CD14-positive monocyte (primary cell): ENCODE measurements at regions not wholly inside any gene's neighbourhood (a gene's known extent, or its start where the extent isn't known, plus 50 kb on each side); places are given as distances from the start of the nearest gene placed in this dataset.

Experiments
- DNase-seq, 3 donors: peaks; one replicate each; pipeline ENCODE4 v3.0.0-alpha.2; 2011 to 2022
- H2AFZ ChIP-seq: 2 replicates; pipeline ENCODE4 v1.6.0; 2012; ENCODE audit warnings: mild to moderate bottlenecking, low read depth, low read length, inconsistent platforms; ENCODE audit not compliant: insufficient read depth, poor library complexity, severe bottlenecking
- H3K27ac ChIP-seq, 2 donors: 1 replicate in 1 of 2; 2 replicates in 1 of 2; pipeline ENCODE4 v1.5.1; 2012 to 2013; ENCODE audit warnings: low read length in 2 of 2, control low read depth in 1 of 2, inconsistent platforms in 1 of 2, low read depth in 1 of 2, mild to moderate bottlenecking in 1 of 2
- H3K27me3 ChIP-seq, 2 donors: one replicate each; pipeline versions ENCODE4 v1.6.0 to v1.6.1; 2011 to 2013; ENCODE audit warnings: low read length in 2 of 2; ENCODE audit not compliant: control insufficient read depth in 2 of 2, insufficient read depth in 2 of 2
- H3K36me3 ChIP-seq, 2 donors: replicated peaks in 1 of 2; 1 replicate in 1 of 2; 2 replicates in 1 of 2; pipeline versions ENCODE4 v1.5.1 to v1.6.1; 2012 to 2013; ENCODE audit warnings: low read length in 2 of 2, control low read depth in 1 of 2, inconsistent platforms in 1 of 2, mild to moderate bottlenecking in 1 of 2; ENCODE audit not compliant: insufficient read depth in 2 of 2, control insufficient read depth in 1 of 2
- H3K4me1 ChIP-seq, 2 donors: 1 replicate in 1 of 2; 2 replicates in 1 of 2; pipeline versions ENCODE4 v1.5.1 to v1.6.1; 2012 to 2013; ENCODE audit warnings: low read length in 2 of 2, control low read depth in 1 of 2, inconsistent platforms in 1 of 2, mild to moderate bottlenecking in 1 of 2, moderate library complexity in 1 of 2; ENCODE audit not compliant: insufficient read depth in 2 of 2, control insufficient read depth in 1 of 2
- H3K4me2 ChIP-seq: replicated peaks from 2 replicates; pipeline ENCODE3; 2012; ENCODE audit warnings: low read length, moderate library complexity, mild to moderate bottlenecking; ENCODE audit not compliant: poor library complexity, severe bottlenecking; ENCODE audit errors: extremely low read depth
- H3K4me3 ChIP-seq, 3 experiments: fragments of 200-600 bp in 1 of 3; sonication (generic) in 1 of 3; replicated peaks in 1 of 3; 1 replicate in 2 of 3; 2 replicates in 1 of 3; pipeline ENCODE4 v1.5.1; 2011 to 2013; ENCODE audit warnings: low read length in 3 of 3, mild to moderate bottlenecking in 3 of 3, control low read depth in 2 of 3, low read depth in 2 of 3, inconsistent platforms in 1 of 3, moderate library complexity in 1 of 3
- H3K79me2 ChIP-seq: 2 replicates; pipeline ENCODE4 v1.6.0; 2012; ENCODE audit warnings: mild to moderate bottlenecking, control low read depth, inconsistent platforms, low read length, moderate library complexity; ENCODE audit not compliant: insufficient read depth
- H3K9ac ChIP-seq: 2 replicates; pipeline ENCODE4 v1.6.0; 2017; ENCODE audit warnings: low read length, mild to moderate bottlenecking; ENCODE audit not compliant: insufficient read depth, poor library complexity, severe bottlenecking
- H3K9me3 ChIP-seq, 2 donors: replicated peaks in 1 of 2; 1 replicate in 1 of 2; 2 replicates in 1 of 2; pipeline versions ENCODE4 v1.5.1 to v1.6.1; 2012 to 2013; ENCODE audit warnings: low read length in 2 of 2, control low read depth in 1 of 2; ENCODE audit not compliant: control insufficient read depth in 1 of 2, insufficient read depth in 1 of 2
- H4K20me1 ChIP-seq: 2 replicates; pipeline ENCODE4 v1.6.0; 2012; ENCODE audit warnings: mild to moderate bottlenecking, low read length, control low read depth, moderate library complexity; ENCODE audit not compliant: insufficient read depth
- H3K27ac Mint-ChIP-seq, 7 donors: one replicate each; pipeline ENCODE4 v1.8.0; 2020; ENCODE audit warnings: mild to moderate bottlenecking in 7 of 7, mixed read lengths in 7 of 7, moderate library complexity in 6 of 7, inconsistent platforms in 2 of 7
- H3K27me3 Mint-ChIP-seq, 3 donors: one replicate each; pipeline ENCODE4 v1.8.0; 2021 to 2022; ENCODE audit warnings: low read depth in 3 of 3, mild to moderate bottlenecking in 3 of 3, mixed read lengths in 3 of 3, moderate library complexity in 3 of 3, inconsistent platforms in 1 of 3
- H3K36me3 Mint-ChIP-seq, 2 donors: one replicate each; pipeline ENCODE4 v1.8.0; 2020; ENCODE audit warnings: mixed read lengths in 2 of 2, inconsistent platforms in 1 of 2, mild to moderate bottlenecking in 1 of 2
- H3K4me1 Mint-ChIP-seq: one replicate; pipeline ENCODE4 v1.8.0; 2020; ENCODE audit warnings: mild to moderate bottlenecking, mixed read lengths
- H3K4me3 Mint-ChIP-seq, 2 donors: one replicate each; pipeline ENCODE4 v1.8.0; 2020; ENCODE audit warnings: mild to moderate bottlenecking in 2 of 2, mixed read lengths in 2 of 2, moderate library complexity in 1 of 2
- H3K9me3 Mint-ChIP-seq, 7 donors: one replicate each; pipeline ENCODE4 v1.8.0; 2020 to 2022; ENCODE audit warnings: mixed read lengths in 7 of 7, mild to moderate bottlenecking in 6 of 7, moderate library complexity in 6 of 7, inconsistent platforms in 2 of 7
- CTCF ChIP-seq: fragments of 200-600 bp; IDR thresholded peaks from one replicate; pipeline ENCODE4 v1.8.0; 2022; ENCODE audit warnings: antibody characterized with exemption, mild to moderate bottlenecking
- WGBS: methylation state at CpG from one replicate; pipeline ENCODE4 v1.1.5; 2013; ENCODE audit warnings: missing lambda C conversion rate; ENCODE audit not compliant: insufficient coverage; 5-methylcytosine and 5-hydroxymethylcytosine counted together
- intact Hi-C, 2 donors: fragments of 100-400 bp; cut with micrococcal nuclease; formaldehyde crosslinking; loops; one replicate each; pipeline versions ENCODE4 v1.15.0 to v1.15.1; 2023

GRCh38 chr14:44165286-44165685, 341.8 kb downstream of the FSCB start:
- H3K4me2 ChIP-seq, result no peak overlapping the region
- H3K27ac ChIP-seq, result no peak overlapping the region
- no peak for DNase-seq
- intact Hi-C loops, result no loop called here
- no peak overlapping the region for H2AFZ ChIP-seq
- H3K9ac ChIP-seq, result no peak overlapping the region
- H3K4me1 ChIP-seq, result no peaks in the 10 kb centered on the region
- no peak for TF ChIP-seq CTCF
- no peaks in the 10 kb centered on the region for H3K79me2 ChIP-seq
- H4K20me1 ChIP-seq, result no peaks in the 10 kb centered on the region
- H3K4me3 Mint-ChIP-seq, result no peak overlapping the region
- no peaks in the 10 kb centered on the region for H3K36me3 Mint-ChIP-seq
- no peaks in the 10 kb centered on the region for H3K36me3 ChIP-seq
- H3K4me1 Mint-ChIP-seq, result no peaks in the 10 kb centered on the region
- H3K4me3 ChIP-seq, result no peak overlapping the region
- WGBS, result no CpG with 5 or more reads among the region's 1 CpG
- no peaks in the 10 kb centered on the region for H3K27me3 ChIP-seq
- no peak overlapping the region for H3K27ac Mint-ChIP-seq
- H3K27me3 Mint-ChIP-seq, result no peaks in the 10 kb centered on the region
- H3K9me3 ChIP-seq, result peaks cover 0 to 4% of the 10 kb centered on the region in 2 donors
- peaks cover 0 to 6% (median 0%) of the 10 kb centered on the region in 7 donors for H3K9me3 Mint-ChIP-seq

- intact Hi-C loops, result no loop called here
- H3K4me3 Mint-ChIP-seq, result no peak overlapping the region
- Histone ChIP-seq H3K27me3 (no peaks in the 10 kb centered on the region), H3K36me3 (no peaks in the 10 kb centered on the region), H3K4me3 (no peak overlapping the region), H3K4me2 (no peak overlapping the region), H4K20me1 (no peaks in the 10 kb centered on the region), H2AFZ (no peak overlapping the region), H3K79me2 (no peaks in the 10 kb centered on the region), H3K27ac (no peak overlapping the region), H3K9me3 (peaks cover 0 to 4% of the 10 kb centered on the region in 2 donors), H3K4me1 (no peaks in the 10 kb centered on the region), H3K9ac (no peak overlapping the region)
- H3K36me3 Mint-ChIP-seq, result no peaks in the 10 kb centered on the region
- no CpG with 5 or more reads among the region's 2 CpGs for WGBS
- H3K9me3 Mint-ChIP-seq, result peaks cover 0 to 4% (median 0%) of the 10 kb centered on the region in 7 donors
- no peak for TF ChIP-seq CTCF
- no peaks in the 10 kb centered on the region for H3K4me1 Mint-ChIP-seq
- DNase-seq, result no peak
- H3K27ac Mint-ChIP-seq, result no peak overlapping the region
- H3K27me3 Mint-ChIP-seq, result no peaks in the 10 kb centered on the region
Observed at GRCh38 chr14:44163946-44164345, 343.1 kb downstream of the FSCB start.
